Hepatocyte (in vitro differentiated cells): ENCODE measurements at regions not wholly inside any gene's neighbourhood (a gene's known extent, or its start where the extent isn't known, plus 50 kb on each side); places are given as distances from the start of the nearest gene placed in this dataset.

ENCODE experiments used
- DNase-seq: peaks from one replicate; pipeline ENCODE4 v3.0.0-alpha.2; 2016; ENCODE audit warnings: low spot score
- H2AFZ ChIP-seq: fragments of 200-600 bp; sonication (generic); 2 replicates; pipeline ENCODE4 v1.6.0; 2016; ENCODE audit warnings: antibody characterized with exemption, mild to moderate bottlenecking
- H3K27ac ChIP-seq: fragments of 200-600 bp; sonication (generic); 2 replicates; pipeline ENCODE4 v1.5.1; 2016; ENCODE audit warnings: mild to moderate bottlenecking
- H3K27me3 ChIP-seq: fragments of 200-600 bp; sonication (generic); 2 replicates; pipeline ENCODE4 v1.6.1; 2016
- H3K36me3 ChIP-seq: fragments of 200-600 bp; sonication (generic); replicated peaks from 2 replicates; pipeline ENCODE4 v1.5.1; 2016; ENCODE audit warnings: low read depth; ENCODE audit not compliant: insufficient read depth
- H3K4me1 ChIP-seq: fragments of 200-600 bp; sonication (generic); 2 replicates; pipeline ENCODE4 v1.5.1; 2016; ENCODE audit warnings: mild to moderate bottlenecking, moderate library complexity; ENCODE audit not compliant: insufficient read depth
- H3K4me2 ChIP-seq: fragments of 200-600 bp; sonication (generic); 2 replicates; pipeline ENCODE4 v1.6.0; 2016
- H3K4me3 ChIP-seq: fragments of 200-600 bp; sonication (generic); 2 replicates; pipeline ENCODE4 v1.5.1; 2016; ENCODE audit warnings: mild to moderate bottlenecking
- H3K79me2 ChIP-seq: fragments of 200-600 bp; sonication (generic); 2 replicates; pipeline ENCODE4 v1.6.0; 2017; ENCODE audit warnings: mild to moderate bottlenecking
- H3K9me2 ChIP-seq: fragments of 200-600 bp; sonication (generic); replicated peaks from 2 replicates; pipeline ENCODE4 v1.6.0; 2017; ENCODE audit warnings: mild to moderate bottlenecking; ENCODE audit not compliant: insufficient read depth
- H3K9me3 ChIP-seq: fragments of 200-600 bp; sonication (generic); 2 replicates; pipeline ENCODE4 v1.5.1; 2016; ENCODE audit warnings: low read depth, mild to moderate bottlenecking
- H4K20me1 ChIP-seq: fragments of 200-600 bp; sonication (generic); 2 replicates; pipeline ENCODE4 v1.6.0; 2016; ENCODE audit warnings: mild to moderate bottlenecking; ENCODE audit not compliant: insufficient read depth, poor library complexity, severe bottlenecking
- CTCF ChIP-seq: fragments of 200-600 bp; sonication (generic); IDR thresholded peaks from 2 replicates; pipeline ENCODE4 v1.5.1; 2016; ENCODE audit warnings: antibody characterized with exemption, mild to moderate bottlenecking; ENCODE audit not compliant: poor library complexity
- EZH2 ChIP-seq: fragments of 200-600 bp; sonication (generic); IDR thresholded peaks from 2 replicates; pipeline ENCODE4 v1.6.1; 2016; ENCODE audit warnings: antibody characterized with exemption, mild to moderate bottlenecking, borderline replicate concordance
- EZH2phosphoT487 ChIP-seq: fragments of 200-600 bp; sonication (generic); IDR thresholded peaks from one replicate; pipeline ENCODE4 v1.6.1; 2018; ENCODE audit warnings: antibody characterized with exemption, mild to moderate bottlenecking, low read depth, moderate library complexity; ENCODE audit not compliant: unreplicated experiment, severe bottlenecking
- WGBS: methylation state at CpG from one replicate; pipeline ENCODE4 v1.1.6; 2016; ENCODE audit warnings: low lambda C conversion rate; ENCODE audit errors: missing lambda C conversion rate; 5-methylcytosine and 5-hydroxymethylcytosine counted together

GRCh38 chr6:134830194-134830593, 119.7 kb downstream of the ALDH8A1 start:
- 93% methylated on average over 4 of the region's 4 CpGs for WGBS
- Histone ChIP-seq H3K4me3 (no peak overlapping the region), H4K20me1 (no peaks in the 10 kb centered on the region), H3K27ac (no peak overlapping the region), H3K9me3 (no peaks in the 10 kb centered on the region), H3K4me2 (no peak overlapping the region), H2AFZ (no peak overlapping the region), H3K9me2 (no peaks in the 10 kb centered on the region), H3K79me2 (no peaks in the 10 kb centered on the region), H3K4me1 (peaks cover 4% of the 10 kb centered on the region), H3K27me3 (no peaks in the 10 kb centered on the region), H3K36me3 (no peaks in the 10 kb centered on the region)
- TF ChIP-seq CTCF (no peak), EZH2 (no peak), EZH2phosphoT487 (no peak)
- no peak for DNase-seq

GRCh38 chr6:134828641-134829040, 121.3 kb downstream of the ALDH8A1 start:
- Histone ChIP-seq H3K79me2 (no peaks in the 10 kb centered on the region), H3K27ac (no peak overlapping the region), H3K9me3 (no peaks in the 10 kb centered on the region), H2AFZ (no peak overlapping the region), H3K4me2 (no peak overlapping the region), H3K27me3 (no peaks in the 10 kb centered on the region), H3K36me3 (no peaks in the 10 kb centered on the region), H3K4me1 (no peaks in the 10 kb centered on the region), H4K20me1 (no peaks in the 10 kb centered on the region), H3K9me2 (no peaks in the 10 kb centered on the region), H3K4me3 (no peak overlapping the region)
- no peak for DNase-seq
- 94% methylated on average over 5 of the region's 5 CpGs for WGBS
- TF ChIP-seq CTCF (no peak), EZH2phosphoT487 (no peak), EZH2 (no peak)

GRCh38 chr6:134826889-134827737, 122.8 kb downstream of the ALDH8A1 start:
- DNase-seq = no peak
- Histone ChIP-seq H3K4me2 (no peak overlapping the region), H3K9me2 (no peaks in the 10 kb centered on the region), H3K36me3 (no peaks in the 10 kb centered on the region), H3K4me3 (no peak overlapping the region), H3K79me2 (no peaks in the 10 kb centered on the region), H2AFZ (no peak overlapping the region), H4K20me1 (no peaks in the 10 kb centered on the region), H3K27me3 (no peaks in the 10 kb centered on the region), H3K27ac (no peak overlapping the region), H3K9me3 (no peaks in the 10 kb centered on the region), H3K4me1 (peaks cover 7% of the 10 kb centered on the region)
- 98% methylated on average over 3 of the region's 3 CpGs for WGBS
- no peak for TF ChIP-seq EZH2
- no peak for TF ChIP-seq EZH2phosphoT487
- TF ChIP-seq CTCF = no peak
